Right ventricle myocardium inferior (tissue), 1 donor: ENCODE measurements at regions not wholly inside any gene's neighbourhood (a gene's known extent, or its start where the extent isn't known, plus 50 kb on each side); places are given as distances from the start of the nearest gene placed in this dataset.

ENCODE experiments used
- ATAC-seq: fragments of 200-7000 bp; cut with Tn5 transposase; one replicate; pipeline ENCODE4 v1.9.1; 2020; ENCODE audit warnings: mild to moderate bottlenecking, moderate library complexity
- DNase-seq: peaks from one replicate; pipeline ENCODE4 v3.0.0; 2021; ENCODE audit errors: missing footprints
- intact Hi-C: fragments of 100-400 bp; cut with DNase I; formaldehyde crosslinking; loops from one replicate; pipeline ENCODE4 v1.11.0; 2022
- donor health status: DM: no; HTN: yes; CAD: no; lungs with severe emphysema.

GRCh38 chr2:107263628-107264027 lies 377.7 kb upstream of the ST6GAL2 start:
- DNase-seq (no peak), ATAC-seq (no peak)
- intact Hi-C loops = no loop called here

DNA sequence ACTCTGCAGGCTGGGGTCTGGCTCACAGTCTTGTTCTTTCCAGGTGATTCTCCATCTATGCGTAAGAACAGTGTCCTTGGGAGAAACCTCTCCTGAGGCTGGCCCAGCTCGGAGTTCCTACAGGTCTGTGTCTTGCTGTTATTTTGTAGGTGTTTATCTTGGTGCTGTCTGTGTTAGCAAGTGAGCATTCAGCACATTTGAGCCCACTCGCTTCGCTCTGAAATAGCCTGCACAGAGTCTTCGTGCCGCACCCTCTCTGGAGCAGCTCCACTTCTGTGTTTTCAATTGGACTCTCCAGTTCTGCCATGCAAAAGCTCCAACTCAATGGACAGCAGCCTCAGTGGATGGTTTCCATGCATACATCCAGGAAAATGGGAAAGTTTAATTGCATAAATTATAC lies 378.2 kb upstream of the ST6GAL2 start:
- intact Hi-C loops = no loop called here

GRCh38 chr2:107266555-107266954 lies 380.6 kb upstream of the ST6GAL2 start:
- ATAC-seq = no peak
- no peak for DNase-seq
- intact Hi-C loops = no loop called here

More for the DNA sequence above, 378.2 kb upstream of the ST6GAL2 start:
- no peak for DNase-seq
- ATAC-seq = no peak

GRCh38 chr2:107267086-107267485 lies 381.1 kb upstream of the ST6GAL2 start:
- DNase-seq = no peak
- no peak for ATAC-seq
- intact Hi-C loops = no loop called here

- intact Hi-C loops = no loop called here
- no peak for ATAC-seq
- no peak for DNase-seq
These were observed 390.1 kb upstream of the ST6GAL2 start for GRCh38 chr2:107276034-107276433.

DNA sequence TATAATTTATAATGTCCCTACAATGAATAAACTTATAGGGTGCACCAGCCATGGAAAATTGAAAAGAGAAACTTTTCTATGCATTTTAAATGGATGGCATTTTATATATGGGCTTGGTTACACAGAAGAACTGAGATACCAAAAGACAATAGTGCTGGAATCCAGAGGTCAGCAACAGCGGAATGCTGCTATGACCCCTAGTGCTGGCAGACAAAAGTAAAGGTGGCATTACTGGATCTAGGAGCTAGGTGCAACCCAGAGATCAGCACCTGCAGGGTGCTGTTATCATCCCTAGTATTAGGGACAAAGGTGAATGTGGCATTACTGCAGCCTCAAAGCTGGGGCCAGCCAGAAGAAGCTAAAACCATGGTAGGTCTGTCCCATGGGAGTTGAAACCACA lies 392.7 kb upstream of the ST6GAL2 start:
- ATAC-seq = no peak
- DNase-seq = no peak
- intact Hi-C loops = no loop called here

DNA sequence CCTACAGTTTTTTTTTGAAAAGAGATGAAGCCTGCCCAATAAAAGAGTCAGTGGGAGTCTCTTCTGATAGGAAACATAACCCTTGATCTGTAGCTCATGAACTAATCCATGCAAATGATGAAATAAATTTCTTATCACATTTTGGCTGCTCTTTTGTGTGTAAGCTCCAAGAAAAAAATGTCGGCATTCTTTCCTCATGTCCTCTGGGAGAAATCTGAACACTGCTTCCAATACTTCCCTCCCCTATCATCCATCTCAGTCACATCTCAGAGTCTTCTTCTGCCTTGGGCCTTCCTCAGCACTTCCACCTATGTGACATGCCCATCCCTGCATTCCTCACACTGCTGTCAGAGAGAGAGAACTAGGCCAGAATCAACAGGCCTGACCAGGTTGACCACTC lies 395.7 kb upstream of the ST6GAL2 start:
- ATAC-seq = peak; percentile 67
- intact Hi-C loops = no loop called here
- no peak for DNase-seq

DNA sequence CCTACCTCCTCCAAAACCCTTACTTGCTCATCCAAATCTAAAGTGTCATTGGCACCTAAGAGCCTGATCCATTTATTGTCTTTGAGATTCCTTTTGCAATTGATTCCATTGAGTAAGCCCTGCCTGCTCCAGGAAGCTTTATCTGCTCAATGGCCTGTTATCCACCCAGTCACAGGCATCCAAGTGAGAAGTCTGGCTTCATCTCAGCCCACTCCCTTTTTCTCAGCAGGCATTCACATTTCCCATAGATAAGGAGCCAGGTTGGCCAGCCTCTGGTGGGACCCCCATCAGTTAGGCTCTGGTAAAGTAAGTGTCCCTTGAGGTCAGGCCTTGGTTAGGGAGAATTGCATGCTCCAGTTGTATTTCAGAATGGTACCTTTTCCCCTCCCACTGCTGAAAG lies 396.2 kb upstream of the ST6GAL2 start:
- intact Hi-C loops = no loop called here
- no peak for DNase-seq
- peak; percentile 59 for ATAC-seq

DNA sequence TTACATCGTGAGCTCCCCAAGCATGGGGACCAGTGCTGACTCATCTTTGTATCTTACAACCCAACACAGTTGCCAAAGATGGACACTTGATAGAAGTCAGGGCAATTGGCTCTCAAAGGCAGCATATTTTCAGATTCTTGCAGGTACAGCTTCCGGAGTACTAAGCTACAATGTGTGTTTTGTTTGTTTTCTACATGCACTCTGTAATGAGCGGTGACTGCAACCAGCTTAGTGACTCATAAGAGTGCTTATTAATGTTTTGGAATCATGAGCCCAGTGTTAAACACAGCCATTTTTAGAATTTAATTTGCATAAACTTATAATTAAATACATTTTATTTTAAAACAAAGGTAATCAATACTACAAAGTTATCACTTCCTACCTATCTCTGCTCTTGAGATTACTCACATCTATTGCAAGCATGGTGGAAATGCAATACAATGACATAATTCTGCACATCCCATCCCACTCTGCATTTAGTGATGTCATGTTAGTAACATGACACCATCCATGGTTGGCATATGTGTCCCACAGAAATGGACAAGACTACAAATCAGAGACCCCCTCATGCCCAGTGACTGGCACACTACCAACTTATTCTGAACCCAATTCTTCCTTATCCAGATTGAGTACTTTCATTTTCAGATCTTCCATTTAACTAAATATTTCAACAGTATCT lies 399.8 kb upstream of the ST6GAL2 start:
- intact Hi-C loops = no loop called here
- ATAC-seq (no peak), DNase-seq (no peak)

- ATAC-seq = no peak
- intact Hi-C loops = no loop called here
- DNase-seq = no peak
These were observed 404.1 kb upstream of the ST6GAL2 start for GRCh38 chr2:107290041-107290440.

DNA sequence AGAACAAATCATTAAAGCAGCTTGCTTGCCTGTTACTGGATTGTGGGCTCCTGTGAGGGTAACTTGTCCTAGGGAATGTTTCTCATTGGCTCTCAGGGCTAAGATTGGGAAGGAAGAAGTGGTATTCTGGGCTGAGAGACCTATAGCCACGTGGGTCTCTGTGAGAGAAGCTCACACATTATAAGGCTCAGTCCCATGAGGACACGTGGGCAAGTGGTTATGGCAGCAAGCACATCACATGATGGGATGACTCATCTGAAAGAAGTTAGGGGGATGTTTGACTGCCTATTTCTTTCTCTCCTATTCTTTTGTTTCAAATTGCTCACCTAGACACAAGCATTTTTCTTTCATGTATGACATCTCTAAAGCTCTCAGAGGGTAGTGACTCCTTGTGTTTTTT lies 418.0 kb upstream of the ST6GAL2 start:
- intact Hi-C loops = no loop called here
- ATAC-seq (no peak), DNase-seq (no peak)

- intact Hi-C loops = no loop called here
- no peak for ATAC-seq
These were observed 420.0 kb upstream of the ST6GAL2 start for GRCh38 chr2:107305966-107306365.

GRCh38 chr2:107306881-107307280 lies 420.9 kb upstream of the ST6GAL2 start:
- ATAC-seq (no peak), DNase-seq (no peak)
- intact Hi-C loops = no loop called here

More at GRCh38 chr2:107305966-107306365, 420.0 kb upstream of the ST6GAL2 start:
- peak; percentile 23 for DNase-seq

GRCh38 chr2:107308835-107309234 lies 422.9 kb upstream of the ST6GAL2 start:
- no peak for ATAC-seq
- DNase-seq = no peak
- intact Hi-C loops = no loop called here

- DNase-seq = no peak
- ATAC-seq = no peak
- intact Hi-C loops = no loop called here
These were observed 426.3 kb upstream of the ST6GAL2 start for GRCh38 chr2:107312240-107312639.

GRCh38 chr2:107313316-107313715 lies 427.3 kb upstream of the ST6GAL2 start:
- ATAC-seq = no peak
- no peak for DNase-seq
- intact Hi-C loops = no loop called here

DNA sequence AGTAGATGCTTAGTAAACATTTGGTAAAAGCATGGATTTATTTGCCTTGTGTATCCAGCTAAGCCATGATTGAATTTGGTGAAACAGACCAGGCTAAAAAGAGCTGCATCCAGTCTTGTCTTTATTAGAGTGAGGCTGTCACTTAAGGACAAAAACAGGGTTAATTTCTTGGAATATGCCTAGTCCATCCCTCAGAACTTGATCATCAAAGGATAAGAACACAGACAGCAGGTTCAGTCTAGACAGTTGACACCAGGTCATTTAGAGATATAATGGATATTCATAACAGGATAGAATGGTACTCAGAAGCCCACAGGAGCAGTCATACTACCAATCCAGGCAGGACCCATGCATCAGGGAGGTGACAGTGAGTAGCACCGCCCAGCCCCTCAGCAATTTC lies 434.9 kb upstream of the ST6GAL2 start:
- intact Hi-C loops = no loop called here
- DNase-seq (no peak), ATAC-seq (no peak)

GRCh38 chr2:107322416-107322815 lies 436.4 kb upstream of the ST6GAL2 start:
- intact Hi-C loops = no loop called here
- ATAC-seq (no peak), DNase-seq (no peak)

- DNase-seq (no peak), ATAC-seq (no peak)
- intact Hi-C loops = no loop called here
These were observed 438.1 kb upstream of the ST6GAL2 start for GRCh38 chr2:107323946-107324565.

- ATAC-seq = peak; percentile 91
- intact Hi-C loops = no loop called here
- no peak for DNase-seq
These were observed 440.2 kb upstream of the ST6GAL2 start for GRCh38 chr2:107325981-107326786.
